H1 (cell line): ENCODE measurements at regions not wholly inside any gene's neighbourhood (a gene's known extent, or its start where the extent isn't known, plus 50 kb on each side); places are given as distances from the start of the nearest gene placed in this dataset.

Experiments used
- CTCF ChIA-PET: fragments of 300-600 bp; sonication (Branson Sonifier 250); formaldehyde crosslinking; loops from one replicate; lab custom pipeline; 2021; ENCODE audit not compliant: partially characterized antibody; lab: Charles Lee
- POLR2A ChIA-PET: fragments of 300-600 bp; sonication (Branson Sonifier 250); formaldehyde crosslinking; loops from one replicate; lab custom pipeline; 2021; ENCODE audit warnings: inconsistent platforms; ENCODE audit not compliant: partially characterized antibody; lab: Charles Lee
- DNase-seq, 2 experiments: peaks; one replicate each; pipeline versions ENCODE4 v3.0.0 to v3.0.0-alpha.2; 2010 to 2022; ENCODE audit warnings: low spot score in 2 of 2, low read depth in 1 of 2, mixed read lengths in 1 of 2
- FAIRE-seq: peaks from 2 replicates; lab custom pipeline; 2011; peaks lifted over from hg19 to GRCh38; lab: Jason Lieb, UNC
- H2AFZ ChIP-seq: 2 replicates; pipeline ENCODE4 v1.8.1; 2012; ENCODE audit warnings: low read length, inconsistent platforms
- H2AK5ac ChIP-seq: 2 replicates; pipeline ENCODE4 v1.6.1; 2013; ENCODE audit warnings: low read depth, low read length
- H2BK120ac ChIP-seq: replicated peaks from 2 replicates; pipeline ENCODE3; 2013; ENCODE audit warnings: low read depth, low read length, inconsistent platforms
- H2BK12ac ChIP-seq: 2 replicates; pipeline ENCODE4 v1.6.1; 2013; ENCODE audit warnings: low read depth, low read length
- H2BK15ac ChIP-seq: 2 replicates; pipeline ENCODE4 v1.6.1; 2013; ENCODE audit warnings: low read length
- H2BK20ac ChIP-seq: 2 replicates; pipeline ENCODE4 v1.6.1; 2013; ENCODE audit warnings: low read length
- H2BK5ac ChIP-seq: 2 replicates; pipeline ENCODE4 v1.6.1; 2013; ENCODE audit warnings: low read depth, low read length
- H3K14ac ChIP-seq: 2 replicates; pipeline ENCODE4 v1.6.1; 2013; ENCODE audit warnings: inconsistent platforms; ENCODE audit not compliant: insufficient read length
- H3K18ac ChIP-seq: 2 replicates; pipeline ENCODE4 v1.6.1; 2013; ENCODE audit warnings: low read length; ENCODE audit errors: extremely low read depth
- H3K23ac ChIP-seq: 2 replicates; pipeline ENCODE4 v1.6.1; 2013; ENCODE audit warnings: inconsistent platforms; ENCODE audit not compliant: insufficient read length
- H3K23me2 ChIP-seq: 2 replicates; pipeline ENCODE4 v1.6.1; 2013; ENCODE audit warnings: low read depth, low read length
- H3K27ac ChIP-seq: 2 replicates; pipeline ENCODE4 v1.6.1; 2011; ENCODE audit warnings: low read depth, low read length, inconsistent platforms
- H3K27me3 ChIP-seq, 4 experiments: replicated peaks in 1 of 4; 1 replicate in 1 of 4; 2 replicates in 3 of 4; pipeline versions ENCODE4 v1.6.1 to v1.8.1; 2011 to 2013; ENCODE audit warnings: low read length in 3 of 4, mild to moderate bottlenecking in 3 of 4, inconsistent platforms in 2 of 4, mixed read lengths in 2 of 4, moderate library complexity in 1 of 4; ENCODE audit not compliant: control insufficient read depth in 3 of 4, insufficient read depth in 3 of 4; ENCODE audit errors: extremely low read depth in 1 of 4
- H3K36me3 ChIP-seq, 4 experiments: 2 replicates each; pipeline versions ENCODE4 v1.6.1 to v1.8.1; 2011 to 2013; ENCODE audit warnings: mild to moderate bottlenecking in 4 of 4, low read length in 3 of 4, moderate library complexity in 2 of 4, control low read depth in 1 of 4, inconsistent platforms in 1 of 4; ENCODE audit not compliant: insufficient read depth in 4 of 4, control insufficient read depth in 2 of 4
- H3K4ac ChIP-seq: replicated peaks from 2 replicates; pipeline ENCODE3; 2013; ENCODE audit warnings: low read length, low read depth, mixed read lengths, inconsistent platforms; ENCODE audit not compliant: insufficient read length
- H3K4me1 ChIP-seq, 4 experiments: replicated peaks in 1 of 4; 1 replicate in 1 of 4; 2 replicates in 3 of 4; pipeline versions ENCODE4 v1.6.1 to v1.8.1; 2011 to 2013; ENCODE audit warnings: low read length in 3 of 4, inconsistent platforms in 2 of 4, mixed read lengths in 1 of 4; ENCODE audit not compliant: insufficient read depth in 4 of 4, control insufficient read depth in 3 of 4
- H3K4me2 ChIP-seq, 2 experiments: 2 replicates each; pipeline versions ENCODE4 v1.6.1 to v1.8.1; 2011 to 2013; ENCODE audit warnings: low read depth in 2 of 2, low read length in 2 of 2, control low read depth in 1 of 2, inconsistent platforms in 1 of 2, mild to moderate bottlenecking in 1 of 2; ENCODE audit not compliant: insufficient read depth in 1 of 2
- H3K4me3 ChIP-seq, 4 experiments: fragments of 200-600, 300-600 bp in 1 of 4; sonication (generic), shearing (Covaris generic), sonication (Bioruptor Twin) in 1 of 4; 2 replicates each; pipeline versions ENCODE4 v1.5.1 to v1.8.1; 2011 to 2016; ENCODE audit warnings: low read length in 4 of 4, low read depth in 3 of 4, control low read depth in 2 of 4, inconsistent platforms in 2 of 4, mild to moderate bottlenecking in 2 of 4, mixed read lengths in 1 of 4, moderate library complexity in 1 of 4; ENCODE audit not compliant: insufficient read depth in 2 of 4; ENCODE audit errors: extremely low read depth in 1 of 4
- H3K56ac ChIP-seq: replicated peaks from 2 replicates; pipeline ENCODE3; 2013; ENCODE audit warnings: low read depth, mild to moderate bottlenecking, mixed read lengths, low read length, inconsistent platforms; ENCODE audit not compliant: insufficient read length
- H3K79me1 ChIP-seq: 2 replicates; pipeline ENCODE4 v1.6.1; 2013; ENCODE audit warnings: low read depth, low read length, control low read depth
- H3K79me2 ChIP-seq, 2 experiments: 2 replicates each; pipeline versions ENCODE4 v1.6.1 to v1.8.1; 2012 to 2013; ENCODE audit warnings: low read length in 2 of 2, mild to moderate bottlenecking in 2 of 2, inconsistent platforms in 1 of 2; ENCODE audit not compliant: insufficient read depth in 2 of 2, control insufficient read depth in 1 of 2
- H3K9ac ChIP-seq, 4 experiments: replicated peaks in 1 of 4; 1 replicate in 1 of 4; 2 replicates in 3 of 4; pipeline versions ENCODE4 v1.6.1 to v1.8.1; 2011 to 2013; ENCODE audit warnings: low read depth in 3 of 4, low read length in 3 of 4, control low read depth in 2 of 4, mild to moderate bottlenecking in 2 of 4, moderate library complexity in 2 of 4, inconsistent platforms in 1 of 4; ENCODE audit errors: extremely low read depth in 1 of 4
- H3K9me3 ChIP-seq, 2 experiments: 2 replicates each; pipeline versions ENCODE4 v1.6.1 to v1.8.1; 2012 to 2013; ENCODE audit warnings: mild to moderate bottlenecking in 2 of 2, moderate library complexity in 2 of 2, control low read depth in 1 of 2, inconsistent platforms in 1 of 2, low read depth in 1 of 2, low read length in 1 of 2, mixed read lengths in 1 of 2; ENCODE audit not compliant: insufficient read depth in 2 of 2
- H4K20me1 ChIP-seq, 2 experiments: replicated peaks in 1 of 2; 2 replicates each; pipeline versions ENCODE3 to v1.8.1; 2011 to 2013; ENCODE audit warnings: inconsistent platforms in 2 of 2, low read length in 2 of 2, mild to moderate bottlenecking in 1 of 2; ENCODE audit not compliant: insufficient read depth in 2 of 2, control insufficient read depth in 1 of 2
- H4K5ac ChIP-seq: 2 replicates; pipeline ENCODE4 v1.6.1; 2013; ENCODE audit warnings: low read length, low read depth, mixed read lengths, inconsistent platforms; ENCODE audit not compliant: insufficient read length
- H4K8ac ChIP-seq: 2 replicates; pipeline ENCODE4 v1.8.0; 2013; ENCODE audit warnings: mild to moderate bottlenecking, moderate library complexity, low read length, inconsistent platforms; ENCODE audit not compliant: insufficient read depth; ENCODE audit errors: extremely low read depth
- H4K91ac ChIP-seq: replicated peaks from 2 replicates; pipeline ENCODE3; 2013; ENCODE audit warnings: low read length, mixed read lengths, inconsistent platforms; ENCODE audit not compliant: insufficient read length
- KDM5A ChIP-seq: fragments of 200-600 bp; IDR thresholded peaks from 2 replicates; pipeline ENCODE4 v1.7.1; 2012; ENCODE audit warnings: mild to moderate bottlenecking, low read length, inconsistent platforms, mixed read lengths
- RXRA ChIP-seq: IDR thresholded peaks from 2 replicates; pipeline ENCODE4 v1.6.1; 2011; ENCODE audit warnings: low read depth, mild to moderate bottlenecking, low read length, moderate library complexity; ENCODE audit not compliant: insufficient read depth
- WGBS, 2 experiments: shearing (Covaris generic) in 1 of 2; methylation state at CpG; one replicate each; pipeline versions ENCODE4 v1.1.6 to v1.1.7; 2013 to 2015; ENCODE audit warnings: low lambda C conversion rate in 2 of 2, mixed read lengths in 2 of 2, inconsistent platforms in 1 of 2, low coverage in 1 of 2, missing lambda C conversion rate in 1 of 2; ENCODE audit not compliant: insufficient replicate concordance in 2 of 2, insufficient coverage in 1 of 2, insufficient read length in 1 of 2; ENCODE audit errors: extremely low coverage in 1 of 2, missing lambda C conversion rate in 1 of 2; 5-methylcytosine and 5-hydroxymethylcytosine counted together

- H3K79me1 ChIP-seq, result no peaks in the 10 kb centered on the region
- peaks cover 0 to 4% (median 0%) of the 10 kb centered on the region in 4 experiments; a peak in 2 of 7 replicates for H3K4me1 ChIP-seq
- no peak overlapping the region for H4K5ac ChIP-seq
- no peak overlapping the region for H3K18ac ChIP-seq
- no peak overlapping the region for H2AFZ ChIP-seq
- H3K27me3 ChIP-seq, result no peaks in the 10 kb centered on the region
- no peak overlapping the region for H3K14ac ChIP-seq
- H3K23ac ChIP-seq, result no peak overlapping the region
- H2BK12ac ChIP-seq, result no peak overlapping the region
- DNase-seq (no peak), FAIRE-seq (no peak)
- H4K20me1 ChIP-seq, result peaks cover 0 to 2% of the 10 kb centered on the region in 2 experiments
- no peak overlapping the region for H3K4me3 ChIP-seq
- no peaks in the 10 kb centered on the region for H3K36me3 ChIP-seq
- H3K23me2 ChIP-seq, result no peaks in the 10 kb centered on the region
- no peaks in the 10 kb centered on the region for H3K79me2 ChIP-seq
- no peak overlapping the region for H3K4me2 ChIP-seq
- no peak overlapping the region for H4K8ac ChIP-seq
- ChIA-PET CTCF (interaction anchor here (0.9 to 1.4 kb wide), 4 partner anchors 13 to 41 kb away, joined by 3 to 4 read pairs (median 4); no protein-coding TSS in a partner anchor), POLR2A (interaction anchor here (0.5 to 0.8 kb wide), 2 partner anchors 13 to 181 kb away, joined by 3 read pairs; no protein-coding TSS in a partner anchor)
- 87% methylated on average over 5 of the region's 5 CpGs; no CpG with 5 or more reads in 1 of the 2 experiments for WGBS, 2 experiments
- no peaks in the 10 kb centered on the region for H3K9me3 ChIP-seq
- no peak overlapping the region for H4K91ac ChIP-seq
- no peak overlapping the region for H2BK5ac ChIP-seq
- H2BK15ac ChIP-seq, result no peak overlapping the region
- no peak overlapping the region for H3K9ac ChIP-seq
- no peak overlapping the region for H2AK5ac ChIP-seq
- no peak overlapping the region for H3K56ac ChIP-seq
- H2BK120ac ChIP-seq, result no peak overlapping the region
- H3K4ac ChIP-seq, result no peak overlapping the region
- no peak overlapping the region for H3K27ac ChIP-seq
- no peak overlapping the region for H2BK20ac ChIP-seq
- no peak for TF ChIP-seq RXRA
- no peak for TF ChIP-seq KDM5A
Measured at GRCh38 chr17:37831492-37831891, 86.6 kb upstream of the HNF1B start.
